Adrenal gland (tissue), 5 donors: ENCODE measurements at regions not wholly inside any gene's neighbourhood (a gene's known extent, or its start where the extent isn't known, plus 50 kb on each side); places are given as distances from the start of the nearest gene placed in this dataset.

Experiments
- CTCF ChIP-seq, 6 experiments: fragments of 450-650 bp in 4 of 6; fragments of 200-600 bp in 2 of 6; sonication (generic) in 1 of 6; IDR thresholded peaks; 1 replicate in 5 of 6; 2 replicates in 1 of 6; pipeline versions ENCODE4 v1.5.1 to v1.8.0; 2016 to 2021; ENCODE audit warnings: antibody characterized with exemption in 6 of 6, mild to moderate bottlenecking in 2 of 6, moderate library complexity in 1 of 6
- POLR2A ChIP-seq, 2 donors: fragments of 450-650 bp; IDR thresholded peaks; one replicate each; pipeline ENCODE4 v1.6.1; 2017; ENCODE audit warnings: antibody characterized with exemption in 2 of 2, mild to moderate bottlenecking in 2 of 2, moderate library complexity in 1 of 2
- donor health status: DM: no; HTN: no; CAD: no.

- TF ChIP-seq CTCF (IDR thresholded peaks at IDR 0.05): no peak
- no peak for TF ChIP-seq POLR2A (IDR thresholded peaks at IDR 0.05)
Measured at GRCh38 chr18:30652387-30652786, 390.2 kb downstream of the DSC3 start.
